Vagina (tissue), 2 donors: ENCODE measurements at regions not wholly inside any gene's neighbourhood (a gene's known extent, or its start where the extent isn't known, plus 50 kb on each side); places are given as distances from the start of the nearest gene placed in this dataset.
A peak's percentile ranks its signal among the peaks of the same experiment; 100 is the strongest.

Experiments used
- DNase-seq, 2 donors: peaks; one replicate each; pipeline ENCODE4 v3.0.0-alpha.2; 2017; ENCODE audit errors: extremely low spot score in 2 of 2
- H3K27ac ChIP-seq: fragments of 200-600 bp; sonication (generic); one replicate; pipeline ENCODE4 v1.5.1; 2019
- H3K27me3 ChIP-seq: fragments of 200-600 bp; sonication (generic); one replicate; pipeline ENCODE4 v1.5.1; 2019
- H3K36me3 ChIP-seq, 2 donors: fragments of 200-600 bp; sonication (generic); one replicate each; pipeline ENCODE4 v1.5.1; 2017 to 2019
- H3K4me1 ChIP-seq: fragments of 200-600 bp; sonication (generic); one replicate; pipeline ENCODE4 v1.5.1; 2019
- H3K4me3 ChIP-seq, 2 donors: fragments of 200-600 bp; sonication (generic); 1 replicate in 1 of 2; 2 replicates in 1 of 2; pipeline ENCODE4 v1.5.1; 2016 to 2019
- H3K9me3 ChIP-seq: fragments of 200-600 bp; sonication (generic); one replicate; pipeline ENCODE4 v1.5.1; 2019
- POLR2A ChIP-seq, 2 donors: fragments of 450-650 bp; IDR thresholded peaks; one replicate each; pipeline ENCODE4 v1.6.1; 2017; ENCODE audit warnings: antibody characterized with exemption in 2 of 2, mild to moderate bottlenecking in 2 of 2, moderate library complexity in 2 of 2
- POLR2AphosphoS5 ChIP-seq, 2 donors: sonication (generic); formaldehyde crosslinking; IDR thresholded peaks; one replicate each; pipeline ENCODE4 v1.9.0; 2017; ENCODE audit warnings: antibody characterized with exemption in 2 of 2, mild to moderate bottlenecking in 2 of 2, low read depth in 1 of 2; ENCODE audit not compliant: insufficient read depth in 1 of 2
- intact Hi-C: fragments of 100-400 bp; cut with DNase I; formaldehyde crosslinking; loops from one replicate; pipeline ENCODE4 v1.15.1; 2023
- TF ChIP-seq, protein P1 (sequence below), 3 experiments: fragments of 450-650 bp in 2 of 3; fragments of 200-600 bp in 1 of 3; sonication (generic) in 1 of 3; IDR thresholded peaks; one replicate each; pipeline ENCODE4 v1.5.1; 2017 to 2019; ENCODE audit warnings: antibody characterized with exemption in 3 of 3, mild to moderate bottlenecking in 2 of 3, moderate library complexity in 2 of 3

DNA sequence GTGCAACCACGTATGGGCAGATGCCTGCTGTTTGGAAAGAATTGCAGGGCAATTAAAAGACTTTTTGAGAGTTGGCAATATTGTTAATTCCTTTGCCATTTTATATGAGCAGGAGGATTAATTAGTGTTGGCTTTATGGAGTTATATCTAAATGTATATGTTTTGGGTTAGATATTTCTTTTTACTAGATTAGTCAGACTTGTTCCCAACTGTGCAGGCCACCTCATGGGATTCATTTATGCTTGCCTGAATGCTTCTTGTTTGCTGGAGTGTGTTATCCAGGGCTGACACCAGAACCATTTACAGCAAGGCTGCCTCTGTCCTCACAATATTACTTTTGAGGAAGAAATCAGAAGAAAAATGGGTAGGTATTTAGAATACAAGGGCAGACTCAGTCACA lies 192.5 kb downstream of the KTN1 start:
- H3K4me1 ChIP-seq: no peaks in the 10 kb centered on the region
- DNase-seq: no peak
- no peaks in the 10 kb centered on the region for H3K36me3 ChIP-seq
- H3K4me3 ChIP-seq: no peak overlapping the region
- TF ChIP-seq POLR2A (IDR thresholded peaks at IDR 0.05): no peak
- no peak for TF ChIP-seq POLR2AphosphoS5 (IDR thresholded peaks at IDR 0.05; ENCODE audit: insufficient read depth in 1 of 2, low read depth in 1 of 2)
- TF ChIP-seq, protein P1, sequence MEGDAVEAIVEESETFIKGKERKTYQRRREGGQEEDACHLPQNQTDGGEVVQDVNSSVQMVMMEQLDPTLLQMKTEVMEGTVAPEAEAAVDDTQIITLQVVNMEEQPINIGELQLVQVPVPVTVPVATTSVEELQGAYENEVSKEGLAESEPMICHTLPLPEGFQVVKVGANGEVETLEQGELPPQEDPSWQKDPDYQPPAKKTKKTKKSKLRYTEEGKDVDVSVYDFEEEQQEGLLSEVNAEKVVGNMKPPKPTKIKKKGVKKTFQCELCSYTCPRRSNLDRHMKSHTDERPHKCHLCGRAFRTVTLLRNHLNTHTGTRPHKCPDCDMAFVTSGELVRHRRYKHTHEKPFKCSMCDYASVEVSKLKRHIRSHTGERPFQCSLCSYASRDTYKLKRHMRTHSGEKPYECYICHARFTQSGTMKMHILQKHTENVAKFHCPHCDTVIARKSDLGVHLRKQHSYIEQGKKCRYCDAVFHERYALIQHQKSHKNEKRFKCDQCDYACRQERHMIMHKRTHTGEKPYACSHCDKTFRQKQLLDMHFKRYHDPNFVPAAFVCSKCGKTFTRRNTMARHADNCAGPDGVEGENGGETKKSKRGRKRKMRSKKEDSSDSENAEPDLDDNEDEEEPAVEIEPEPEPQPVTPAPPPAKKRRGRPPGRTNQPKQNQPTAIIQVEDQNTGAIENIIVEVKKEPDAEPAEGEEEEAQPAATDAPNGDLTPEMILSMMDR (IDR thresholded peaks at IDR 0.05): no peak
- intact Hi-C loops: no loop called here
- H3K9me3 ChIP-seq: no peaks in the 10 kb centered on the region
- H3K27me3 ChIP-seq: no peaks in the 10 kb centered on the region
- H3K27ac ChIP-seq: no peak overlapping the region

DNA sequence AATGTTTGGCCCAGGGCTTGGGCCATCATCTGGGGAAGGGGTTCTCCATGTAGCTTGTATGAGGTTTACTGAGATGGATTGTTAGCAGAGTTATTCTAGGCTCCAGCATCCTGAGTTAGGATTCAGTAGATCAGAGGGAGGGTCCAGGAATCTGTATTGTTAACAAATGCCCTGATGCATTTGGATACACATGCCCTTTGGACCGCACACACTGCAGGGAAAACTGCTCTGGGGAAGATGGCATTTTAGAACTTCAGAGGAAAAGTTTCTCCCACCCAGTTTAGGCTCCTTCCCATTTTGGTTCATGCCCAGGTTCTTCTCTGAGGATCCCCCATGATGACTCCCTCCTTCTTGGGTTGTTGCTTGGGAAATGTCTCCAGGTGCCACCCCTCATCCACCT lies 193.3 kb downstream of the KTN1 start:
- Histone ChIP-seq H3K9me3 (no peaks in the 10 kb centered on the region), H3K36me3 (no peaks in the 10 kb centered on the region), H3K4me3 (no peak overlapping the region), H3K4me1 (no peaks in the 10 kb centered on the region), H3K27ac (no peak overlapping the region), H3K27me3 (no peaks in the 10 kb centered on the region)
- DNase-seq: no peak
- TF ChIP-seq POLR2A (IDR thresholded peaks at IDR 0.05): no peak
- TF ChIP-seq, protein P1 (IDR thresholded peaks at IDR 0.05): no peak
- no peak for TF ChIP-seq POLR2AphosphoS5 (IDR thresholded peaks at IDR 0.05; ENCODE audit: insufficient read depth in 1 of 2, low read depth in 1 of 2)
- intact Hi-C loops: no loop called here

DNA sequence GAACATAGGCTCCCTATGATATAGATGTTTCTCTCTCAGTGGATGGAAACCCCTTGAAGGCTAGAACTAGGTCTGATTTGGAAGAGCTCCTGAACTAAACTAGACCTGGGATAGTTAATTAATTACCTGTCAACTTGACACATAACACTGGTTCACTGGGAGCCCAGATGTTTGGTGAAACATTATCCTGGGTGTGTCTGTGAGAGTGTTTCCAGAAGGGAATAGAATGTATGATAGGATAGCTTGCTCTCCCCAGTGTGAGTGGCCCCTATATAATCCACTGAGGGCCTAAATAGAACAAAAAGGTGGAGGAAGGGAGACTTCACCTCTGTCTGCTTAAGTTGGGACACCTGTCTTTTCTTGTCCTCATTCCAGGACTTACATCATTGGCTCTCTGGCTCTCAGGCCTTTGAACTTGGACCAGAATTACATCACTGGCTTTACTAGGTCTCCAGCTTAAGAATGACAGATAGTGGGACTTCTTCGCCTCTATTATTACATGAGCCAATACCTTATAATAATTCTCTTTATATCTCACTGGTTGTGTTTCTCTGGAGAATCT lies 194.1 kb downstream of the KTN1 start:
- TF ChIP-seq POLR2AphosphoS5 (IDR thresholded peaks at IDR 0.05; ENCODE audit: insufficient read depth in 1 of 2, low read depth in 1 of 2) (no peak), POLR2A (IDR thresholded peaks at IDR 0.05) (no peak)
- TF ChIP-seq, protein P1 (IDR thresholded peaks at IDR 0.05): no peak
- Histone ChIP-seq H3K36me3 (no peaks in the 10 kb centered on the region), H3K27me3 (no peaks in the 10 kb centered on the region), H3K4me1 (no peaks in the 10 kb centered on the region), H3K9me3 (no peaks in the 10 kb centered on the region), H3K4me3 (no peak overlapping the region), H3K27ac (no peak overlapping the region)
- no peak for DNase-seq
- intact Hi-C loops: no loop called here

DNA sequence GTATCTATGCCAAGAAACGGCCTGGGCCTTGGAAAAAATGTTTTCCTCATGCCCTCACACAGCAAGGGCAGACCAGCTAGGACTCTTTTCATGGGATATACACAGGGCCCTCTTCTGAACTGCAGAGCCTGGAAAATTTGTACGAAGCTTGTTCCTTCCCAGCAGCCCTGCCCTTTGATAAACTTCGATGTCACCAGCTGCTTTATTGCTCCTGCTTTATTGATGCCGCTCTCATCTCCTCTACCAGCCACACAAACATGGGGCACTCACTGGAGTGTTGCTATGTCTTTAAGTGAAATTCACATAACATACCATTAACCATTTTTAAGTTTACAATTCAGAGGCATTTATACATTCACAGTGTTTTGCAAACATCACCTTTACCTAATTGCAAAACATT lies 197.9 kb downstream of the KTN1 start:
- intact Hi-C loops: no loop called here
- no peak for DNase-seq
- no peaks in the 10 kb centered on the region for H3K9me3 ChIP-seq
- no peak for TF ChIP-seq POLR2A (IDR thresholded peaks at IDR 0.05)
- no peak for TF ChIP-seq POLR2AphosphoS5 (IDR thresholded peaks at IDR 0.05; ENCODE audit: insufficient read depth in 1 of 2, low read depth in 1 of 2)
- TF ChIP-seq, protein P1 (IDR thresholded peaks at IDR 0.05): no peak
- no peaks in the 10 kb centered on the region for H3K36me3 ChIP-seq
- H3K4me1 ChIP-seq: peaks cover 16% of the 10 kb centered on the region
- no peaks in the 10 kb centered on the region for H3K27me3 ChIP-seq
- H3K27ac ChIP-seq: no peak overlapping the region
- no peak overlapping the region for H3K4me3 ChIP-seq

DNA sequence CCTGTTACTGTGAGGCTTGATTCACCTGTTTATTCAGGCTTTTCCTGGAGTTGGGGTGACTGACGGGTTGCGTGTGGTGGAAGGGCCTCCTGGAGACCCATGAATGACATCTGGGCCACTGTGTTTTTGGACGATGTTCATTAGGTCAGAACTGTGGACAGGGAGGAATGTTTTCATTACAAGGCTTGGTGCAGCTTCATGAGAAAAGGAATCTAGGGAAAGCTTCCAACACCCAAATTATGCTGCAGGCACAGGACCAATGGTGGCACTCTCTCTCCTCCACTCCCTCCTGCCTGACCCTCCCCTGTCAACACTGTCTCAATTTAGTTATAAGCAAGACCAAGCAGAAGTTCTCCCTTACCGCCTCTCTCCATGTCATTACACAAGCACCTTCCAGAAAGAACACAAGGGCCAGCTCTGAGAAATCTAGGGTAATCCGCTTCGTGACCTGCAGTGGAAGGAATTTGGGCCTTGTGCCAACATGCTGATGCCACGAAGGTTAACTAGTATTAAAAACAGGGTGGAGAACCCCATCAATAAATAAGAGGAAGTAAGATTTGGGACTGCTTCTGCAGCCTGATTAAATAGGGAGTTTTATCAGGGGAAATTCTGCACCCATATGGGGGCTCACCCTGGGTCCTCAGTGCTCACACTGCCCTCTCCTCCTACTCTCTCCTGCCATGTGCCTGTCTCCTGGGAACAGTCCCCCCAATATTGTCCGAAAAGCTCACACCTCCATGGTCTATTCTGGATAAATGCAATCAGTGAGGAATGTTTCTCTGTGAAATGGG lies 200.3 kb downstream of the KTN1 start:
- H3K36me3 ChIP-seq: no peaks in the 10 kb centered on the region
- no peak overlapping the region for H3K4me3 ChIP-seq
- intact Hi-C loops: no loop called here
- DNase-seq: peak in 1 of 2 donors; percentile 74
- H3K27ac ChIP-seq: no peak overlapping the region
- H3K27me3 ChIP-seq: no peaks in the 10 kb centered on the region
- TF ChIP-seq, protein P1 (IDR thresholded peaks at IDR 0.05): no peak
- TF ChIP-seq POLR2A (IDR thresholded peaks at IDR 0.05) (no peak), POLR2AphosphoS5 (IDR thresholded peaks at IDR 0.05; ENCODE audit: insufficient read depth in 1 of 2, low read depth in 1 of 2) (no peak)
- no peaks in the 10 kb centered on the region for H3K9me3 ChIP-seq
- peaks cover 16% of the 10 kb centered on the region for H3K4me1 ChIP-seq
